H9 (cell line): ENCODE measurements at regions not wholly inside any gene's neighbourhood (a gene's known extent, or its start where the extent isn't known, plus 50 kb on each side); places are given as distances from the start of the nearest gene placed in this dataset.

Source experiments
- DNase-seq: peaks from one replicate; pipeline ENCODE4 v3.0.0-alpha.2; 2017
- H2AFZ ChIP-seq: one replicate; pipeline ENCODE4 v1.6.1; 2013; ENCODE audit warnings: mild to moderate bottlenecking, low read length, control low read depth, moderate library complexity
- H2AK5ac ChIP-seq: 2 replicates; pipeline ENCODE4 v1.6.1; 2013; ENCODE audit warnings: low read length, control low read depth, mixed read lengths; ENCODE audit not compliant: insufficient read length
- H2BK120ac ChIP-seq: one replicate; pipeline ENCODE4 v1.6.1; 2013; ENCODE audit warnings: low read depth, mild to moderate bottlenecking, low read length, control low read depth, inconsistent platforms; ENCODE audit not compliant: poor library complexity, severe bottlenecking
- H2BK12ac ChIP-seq: 2 replicates; pipeline ENCODE4 v1.6.1; 2013; ENCODE audit warnings: low read length, control low read depth, mixed read lengths, low read depth; ENCODE audit not compliant: insufficient read length
- H2BK15ac ChIP-seq: 2 replicates; pipeline ENCODE4 v1.6.1; 2013; ENCODE audit warnings: low read depth, low read length, control low read depth
- H2BK20ac ChIP-seq: one replicate; pipeline ENCODE4 v1.6.1; 2013; ENCODE audit warnings: low read depth, mild to moderate bottlenecking, low read length, control low read depth, inconsistent platforms; ENCODE audit not compliant: poor library complexity, severe bottlenecking
- H2BK5ac ChIP-seq: 2 replicates; pipeline ENCODE4 v1.6.1; 2013; ENCODE audit warnings: low read length, control low read depth, mixed read lengths; ENCODE audit not compliant: insufficient read length
- H3K14ac ChIP-seq: 2 replicates; pipeline ENCODE4 v1.6.1; 2013; ENCODE audit warnings: low read length, control low read depth; ENCODE audit not compliant: insufficient read depth
- H3K18ac ChIP-seq: 2 replicates; pipeline ENCODE4 v1.6.1; 2013; ENCODE audit warnings: low read depth, mild to moderate bottlenecking, mixed read lengths, low read length, control low read depth; ENCODE audit not compliant: insufficient read length
- H3K23ac ChIP-seq: 2 replicates; pipeline ENCODE4 v1.6.1; 2013; ENCODE audit warnings: low read length, control low read depth, mixed read lengths, low read depth; ENCODE audit not compliant: insufficient read length
- H3K23me2 ChIP-seq: 2 replicates; pipeline ENCODE4 v1.6.1; 2013; ENCODE audit warnings: low read depth, mild to moderate bottlenecking, mixed read lengths, low read length, control low read depth; ENCODE audit not compliant: insufficient read length, poor library complexity, severe bottlenecking
- H3K27ac ChIP-seq: 2 replicates; pipeline ENCODE4 v1.5.1; 2013; ENCODE audit warnings: low read length, control low read depth, mixed read lengths, low read depth; ENCODE audit not compliant: insufficient read length
- H3K27me3 ChIP-seq: 2 replicates; pipeline ENCODE4 v1.6.1; 2013; ENCODE audit warnings: low read length, control low read depth, inconsistent platforms; ENCODE audit not compliant: insufficient read depth
- H3K4ac ChIP-seq: 2 replicates; pipeline ENCODE4 v1.6.1; 2013; ENCODE audit warnings: low read depth, mild to moderate bottlenecking, control low read depth, inconsistent platforms, low read length, moderate library complexity
- H3K4me1 ChIP-seq: 2 replicates; pipeline ENCODE4 v1.6.1; 2013; ENCODE audit warnings: low read length, control low read depth, inconsistent platforms; ENCODE audit not compliant: insufficient read depth
- H3K4me2 ChIP-seq: 2 replicates; pipeline ENCODE4 v1.6.1; 2013; ENCODE audit warnings: low read length, control low read depth, mixed read lengths; ENCODE audit not compliant: insufficient read length, insufficient read depth
- H3K56ac ChIP-seq: 2 replicates; pipeline ENCODE4 v1.6.1; 2013; ENCODE audit warnings: low read depth, mild to moderate bottlenecking, mixed read lengths, low read length, control low read depth; ENCODE audit not compliant: insufficient read length
- H3K79me1 ChIP-seq: 2 replicates; pipeline ENCODE4 v1.6.1; 2013; ENCODE audit warnings: low read depth, mild to moderate bottlenecking, moderate library complexity, low read length, control low read depth, inconsistent platforms; ENCODE audit not compliant: insufficient read depth, poor library complexity, severe bottlenecking
- H3K79me2 ChIP-seq: 2 replicates; pipeline ENCODE4 v1.6.1; 2013; ENCODE audit warnings: low read length, control low read depth, inconsistent platforms; ENCODE audit not compliant: insufficient read depth
- H3K9ac ChIP-seq: 2 replicates; pipeline ENCODE4 v1.6.1; 2013; ENCODE audit warnings: low read length, control low read depth, mixed read lengths; ENCODE audit not compliant: insufficient read length; ENCODE audit errors: extremely low read depth
- H3K9me3 ChIP-seq: one replicate; pipeline ENCODE4 v1.6.1; 2013; ENCODE audit warnings: low read depth, low read length, inconsistent platforms; ENCODE audit not compliant: control insufficient read depth
- H3T11ph ChIP-seq: one replicate; pipeline ENCODE4 v1.6.1; 2013; ENCODE audit warnings: mild to moderate bottlenecking, low read length, control low read depth, inconsistent platforms
- H4K20me1 ChIP-seq: one replicate; pipeline ENCODE4 v1.6.1; 2013; ENCODE audit not compliant: control insufficient read depth, insufficient read length, insufficient read depth
- H4K5ac ChIP-seq: 2 replicates; pipeline ENCODE4 v1.6.1; 2013; ENCODE audit warnings: low read depth, mild to moderate bottlenecking, mixed read lengths, low read length, control low read depth; ENCODE audit not compliant: insufficient read length
- H4K8ac ChIP-seq: replicated peaks from 2 replicates; pipeline ENCODE4 v1.6.1; 2013; ENCODE audit warnings: low read length, control low read depth, mixed read lengths, low read depth; ENCODE audit not compliant: insufficient read length
- H4K91ac ChIP-seq: 2 replicates; pipeline ENCODE4 v1.6.1; 2013; ENCODE audit warnings: low read depth, mild to moderate bottlenecking, moderate library complexity, mixed read lengths, low read length, control low read depth; ENCODE audit not compliant: insufficient read length
- H3K27ac Mint-ChIP-seq, 3 experiments: 2 replicates in 2 of 3; 3 replicates in 1 of 3; pipeline ENCODE4 v1.8.0; 2020 to 2021; ENCODE audit warnings: mixed read lengths in 3 of 3, mild to moderate bottlenecking in 1 of 3, moderate library complexity in 1 of 3
- H3K27me3 Mint-ChIP-seq: 2 replicates; pipeline ENCODE4 v1.8.0; 2021; ENCODE audit warnings: low read depth, mild to moderate bottlenecking, moderate library complexity, mixed read lengths
- H3K36me3 Mint-ChIP-seq, 3 experiments: 2 replicates in 2 of 3; 3 replicates in 1 of 3; pipeline ENCODE4 v1.8.0; 2020 to 2021; ENCODE audit warnings: low read depth in 3 of 3, mixed read lengths in 3 of 3; ENCODE audit not compliant: insufficient read depth in 1 of 3
- H3K4me1 Mint-ChIP-seq, 2 experiments: 2 replicates each; pipeline ENCODE4 v1.8.0; 2020; ENCODE audit warnings: mixed read lengths in 2 of 2
- H3K4me3 Mint-ChIP-seq, 2 experiments: 2 replicates in 1 of 2; 3 replicates in 1 of 2; pipeline ENCODE4 v1.8.0; 2020 to 2021; ENCODE audit warnings: mild to moderate bottlenecking in 2 of 2, mixed read lengths in 2 of 2, moderate library complexity in 1 of 2
- H3K9me3 Mint-ChIP-seq, 2 experiments: 2 replicates in 1 of 2; 3 replicates in 1 of 2; pipeline ENCODE4 v1.8.0; 2020; ENCODE audit warnings: mild to moderate bottlenecking in 2 of 2, mixed read lengths in 2 of 2, moderate library complexity in 1 of 2
- WGBS: extraction: QIAGEN DNeasy Blood & Tissue Kit; methylation state at CpG from one replicate; pipeline ENCODE4 v1.1.7; 2013; ENCODE audit warnings: missing lambda C conversion rate, low lambda C conversion rate, mixed read lengths; ENCODE audit not compliant: insufficient read length; ENCODE audit errors: extremely low coverage; 5-methylcytosine and 5-hydroxymethylcytosine counted together
- TF ChIP-seq, protein P1 (sequence below): fragments of 200-600 bp; sonication (generic); conservative IDR thresholded peaks from 3 replicates; pipeline ENCODE4 v1.8.0; 2021; ENCODE audit warnings: antibody characterized with exemption, mild to moderate bottlenecking

DNA sequence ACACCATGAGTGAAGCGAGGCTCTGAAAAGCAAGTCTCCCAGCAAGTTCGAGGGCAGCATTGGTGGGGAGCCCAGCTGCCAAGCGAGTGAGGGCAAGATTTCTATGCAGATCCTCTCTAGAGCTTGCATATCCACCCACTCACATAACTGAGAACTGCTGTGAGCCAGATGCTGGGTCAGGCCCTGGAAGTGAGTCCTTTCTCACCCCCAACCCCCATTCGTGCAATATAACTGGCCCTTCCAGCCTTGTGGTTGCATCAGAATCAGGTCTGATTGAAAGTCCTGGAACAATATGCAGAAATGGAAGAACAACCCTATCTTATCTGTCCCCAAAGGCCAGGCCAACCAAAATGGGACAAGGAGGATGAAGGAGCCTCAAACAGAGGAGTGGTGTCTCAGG is 146.6 kb downstream of the IRX5 start:
- Histone ChIP-seq H3K4me1 (no peaks in the 10 kb centered on the region), H2BK120ac (no peak overlapping the region), H2BK20ac (no peak overlapping the region), H2BK12ac (no peak overlapping the region), H3K9me3 (no peaks in the 10 kb centered on the region), H3K4me2 (no peak overlapping the region), H3K23ac (no peak overlapping the region), H2AFZ (no peak overlapping the region), H2BK15ac (no peak overlapping the region), H4K20me1 (no peaks in the 10 kb centered on the region), H3T11ph (no peak overlapping the region), H4K8ac (no peak overlapping the region), H3K27me3 (no peaks in the 10 kb centered on the region), H4K91ac (no peak overlapping the region), H3K9ac (no peak overlapping the region), H3K79me1 (no peaks in the 10 kb centered on the region), H2AK5ac (no peak overlapping the region), H3K27ac (no peak overlapping the region), H4K5ac (no peak overlapping the region), H2BK5ac (no peak overlapping the region), H3K23me2 (no peaks in the 10 kb centered on the region), H3K56ac (no peak overlapping the region), H3K14ac (no peak overlapping the region), H3K4ac (no peak overlapping the region), H3K18ac (no peak overlapping the region), H3K79me2 (no peaks in the 10 kb centered on the region)
- Mint-ChIP-seq H3K9me3 (peaks cover under 1 to 2% of the 10 kb centered on the region in 2 experiments; a peak in 2 of 5 replicates), H3K27ac (no peak overlapping the region; a peak in 1 of 7 replicates), H3K36me3 (no peaks in the 10 kb centered on the region), H3K4me3 (no peak overlapping the region), H3K27me3 (peaks cover 13% of the 10 kb centered on the region), H3K4me1 (no peaks in the 10 kb centered on the region)
- DNase-seq = no peak
- TF ChIP-seq, protein P1, sequence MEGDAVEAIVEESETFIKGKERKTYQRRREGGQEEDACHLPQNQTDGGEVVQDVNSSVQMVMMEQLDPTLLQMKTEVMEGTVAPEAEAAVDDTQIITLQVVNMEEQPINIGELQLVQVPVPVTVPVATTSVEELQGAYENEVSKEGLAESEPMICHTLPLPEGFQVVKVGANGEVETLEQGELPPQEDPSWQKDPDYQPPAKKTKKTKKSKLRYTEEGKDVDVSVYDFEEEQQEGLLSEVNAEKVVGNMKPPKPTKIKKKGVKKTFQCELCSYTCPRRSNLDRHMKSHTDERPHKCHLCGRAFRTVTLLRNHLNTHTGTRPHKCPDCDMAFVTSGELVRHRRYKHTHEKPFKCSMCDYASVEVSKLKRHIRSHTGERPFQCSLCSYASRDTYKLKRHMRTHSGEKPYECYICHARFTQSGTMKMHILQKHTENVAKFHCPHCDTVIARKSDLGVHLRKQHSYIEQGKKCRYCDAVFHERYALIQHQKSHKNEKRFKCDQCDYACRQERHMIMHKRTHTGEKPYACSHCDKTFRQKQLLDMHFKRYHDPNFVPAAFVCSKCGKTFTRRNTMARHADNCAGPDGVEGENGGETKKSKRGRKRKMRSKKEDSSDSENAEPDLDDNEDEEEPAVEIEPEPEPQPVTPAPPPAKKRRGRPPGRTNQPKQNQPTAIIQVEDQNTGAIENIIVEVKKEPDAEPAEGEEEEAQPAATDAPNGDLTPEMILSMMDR = no peak
- no CpG with 5 or more reads among the region's 4 CpGs for WGBS
